KMS-11 (cell line): ENCODE measurements at regions not wholly inside any gene's neighbourhood (a gene's known extent, or its start where the extent isn't known, plus 50 kb on each side); places are given as distances from the start of the nearest gene placed in this dataset.

Experiments
- H2AFZ ChIP-seq: fragments of 200-600 bp; sonication (generic); 2 replicates; pipeline ENCODE4 v1.6.1; 2016; ENCODE audit warnings: antibody characterized with exemption, mixed run types, low read depth
- H3K27ac ChIP-seq: fragments of 200-600 bp; sonication (generic); 2 replicates; pipeline ENCODE4 v1.6.1; 2016; ENCODE audit warnings: mild to moderate bottlenecking, mixed run types
- H3K27me3 ChIP-seq: fragments of 200-600 bp; sonication (generic); 2 replicates; pipeline ENCODE4 v1.6.1; 2017; ENCODE audit warnings: mild to moderate bottlenecking, low read depth, mixed run types, moderate library complexity; ENCODE audit not compliant: insufficient read depth
- H3K36me3 ChIP-seq: fragments of 200-600 bp; sonication (generic); 2 replicates; pipeline ENCODE4 v1.6.1; 2017; ENCODE audit warnings: mild to moderate bottlenecking, mixed run types; ENCODE audit not compliant: insufficient read depth
- H3K4me1 ChIP-seq: fragments of 200-600 bp; sonication (generic); 2 replicates; pipeline ENCODE4 v1.6.1; 2016; ENCODE audit warnings: mild to moderate bottlenecking, low read depth, mixed run types; ENCODE audit not compliant: poor library complexity, severe bottlenecking
- H3K4me2 ChIP-seq: fragments of 200-600 bp; sonication (generic); 2 replicates; pipeline ENCODE4 v1.7.0; 2016; ENCODE audit warnings: mild to moderate bottlenecking, mixed run types
- H3K4me3 ChIP-seq: fragments of 200-600 bp; sonication (generic); IDR thresholded peaks from 2 replicates; pipeline ENCODE4 v1.6.1; 2017; ENCODE audit warnings: low read depth, low read length, mixed read lengths; ENCODE audit not compliant: insufficient read depth
- H3K79me2 ChIP-seq: fragments of 200-600 bp; sonication (generic); 2 replicates; pipeline ENCODE4 v1.6.1; 2016; ENCODE audit warnings: low read depth, mixed run types; ENCODE audit not compliant: insufficient read depth
- H3K9ac ChIP-seq: fragments of 200-600 bp; sonication (generic); 2 replicates; pipeline ENCODE4 v1.6.1; 2016; ENCODE audit warnings: mild to moderate bottlenecking, mixed run types
- H4K20me1 ChIP-seq: fragments of 200-600 bp; sonication (generic); 2 replicates; pipeline ENCODE4 v1.6.1; 2016; ENCODE audit warnings: mild to moderate bottlenecking, mixed run types; ENCODE audit not compliant: insufficient read depth
- CTCF ChIP-seq: fragments of 200-600 bp; sonication (generic); conservative IDR thresholded peaks from 2 replicates; pipeline ENCODE4 v1.6.1; 2017; ENCODE audit warnings: low read depth, mild to moderate bottlenecking, antibody characterized with exemption, low read length, moderate library complexity, mixed read lengths

GRCh38 chr14:39773387-39774126 is 341.3 kb upstream of the FBXO33 start:
- no peak overlapping the region for H3K9ac ChIP-seq
- no peaks in the 10 kb centered on the region for H4K20me1 ChIP-seq
- no peak overlapping the region for H3K27ac ChIP-seq
- H3K4me3 ChIP-seq: no peak overlapping the region
- H2AFZ ChIP-seq: no peak overlapping the region
- H3K4me1 ChIP-seq: no peaks in the 10 kb centered on the region
- no peak for TF ChIP-seq CTCF
- H3K4me2 ChIP-seq: no peak overlapping the region
- no peaks in the 10 kb centered on the region for H3K79me2 ChIP-seq
- no peaks in the 10 kb centered on the region for H3K36me3 ChIP-seq
- no peaks in the 10 kb centered on the region for H3K27me3 ChIP-seq

- Histone ChIP-seq H3K4me3 (no peak overlapping the region), H3K36me3 (no peaks in the 10 kb centered on the region), H3K27me3 (no peaks in the 10 kb centered on the region), H3K4me1 (no peaks in the 10 kb centered on the region), H3K27ac (no peak overlapping the region), H3K9ac (no peak overlapping the region), H3K79me2 (no peaks in the 10 kb centered on the region), H2AFZ (no peak overlapping the region), H3K4me2 (no peak overlapping the region), H4K20me1 (no peaks in the 10 kb centered on the region)
- no peak for TF ChIP-seq CTCF
Measured at GRCh38 chr14:39772627-39773026, 340.4 kb upstream of the FBXO33 start.

GRCh38 chr14:39768589-39768988 is 336.4 kb upstream of the FBXO33 start:
- Histone ChIP-seq H3K27me3 (no peaks in the 10 kb centered on the region), H3K4me3 (no peak overlapping the region), H3K9ac (no peak overlapping the region), H3K79me2 (no peaks in the 10 kb centered on the region), H3K27ac (no peak overlapping the region), H2AFZ (no peak overlapping the region), H3K4me2 (no peak overlapping the region), H3K36me3 (no peaks in the 10 kb centered on the region), H4K20me1 (no peaks in the 10 kb centered on the region), H3K4me1 (no peaks in the 10 kb centered on the region)
- TF ChIP-seq CTCF: no peak

GRCh38 chr14:39766397-39767000 is 334.3 kb upstream of the FBXO33 start:
- H3K4me1 ChIP-seq: no peaks in the 10 kb centered on the region
- no peak overlapping the region for H3K27ac ChIP-seq
- no peaks in the 10 kb centered on the region for H3K79me2 ChIP-seq
- no peaks in the 10 kb centered on the region for H3K36me3 ChIP-seq
- H3K4me3 ChIP-seq: no peak overlapping the region
- no peak overlapping the region for H3K9ac ChIP-seq
- no peaks in the 10 kb centered on the region for H3K27me3 ChIP-seq
- TF ChIP-seq CTCF: no peak
- H3K4me2 ChIP-seq: no peak overlapping the region
- H4K20me1 ChIP-seq: no peaks in the 10 kb centered on the region
- no peak overlapping the region for H2AFZ ChIP-seq
